ENCODE measurements at regions not wholly inside any gene's neighbourhood (a gene's known extent, or its start where the extent isn't known, plus 50 kb on each side); places are given as distances from the start of the nearest gene placed in this dataset.

GRCh38 chr9:38308136-38308535 lies 84.4 kb upstream of the ALDH1B1 start:
- TF ChIP-seq POLR2A (IDR thresholded peaks at IDR 0.05), result no peak
- TF ChIP-seq CTCF (IDR thresholded peaks at IDR 0.05), result no peak
